IMR-90 (cell line): ENCODE measurements at regions not wholly inside any gene's neighbourhood (a gene's known extent, or its start where the extent isn't known, plus 50 kb on each side); places are given as distances from the start of the nearest gene placed in this dataset.

ENCODE experiments used
- ATAC-seq: fragments of 200-7000 bp; cut with Tn5 transposase; 2 replicates; pipeline ENCODE4 v1.9.1; 2020; ENCODE audit warnings: low read depth, mild to moderate bottlenecking, moderate library complexity
- BruUV-seq: library from RNA; stranded (reverse); fragments of 400-500 nt; replicated peaks from 2 replicates; lab custom pipeline; 2021; lab: Mats Ljungman, UMichigan
- CTCF ChIA-PET: fragments of 300-600 bp; formaldehyde crosslinking; extraction: SDS; loops from one replicate; lab custom pipeline; 2021; ENCODE audit warnings: antibody characterized with exemption; lab: Yijun Ruan, JAX
- POLR2A ChIA-PET: fragments of 300-600 bp; sonication (Branson Sonifier 250); formaldehyde crosslinking; loops from one replicate; lab custom pipeline; 2022; ENCODE audit warnings: antibody characterized with exemption; ENCODE audit not compliant: unreplicated experiment; lab: Charles Lee
- DNase-seq: peaks from one replicate; pipeline ENCODE4 v3.0.0; 2013
- H2AFZ ChIP-seq: replicated peaks from 2 replicates; pipeline ENCODE3; 2013; ENCODE audit warnings: low read length, mild to moderate bottlenecking; ENCODE audit not compliant: poor library complexity
- H2AK5ac ChIP-seq: 2 replicates; pipeline ENCODE4 v1.6.1; 2013; ENCODE audit warnings: low read depth, low read length, inconsistent platforms
- H2AK9ac ChIP-seq: replicated peaks from 2 replicates; pipeline ENCODE3; 2013; ENCODE audit warnings: mild to moderate bottlenecking, low read depth, low read length, moderate library complexity; ENCODE audit not compliant: poor library complexity
- H2BK120ac ChIP-seq: 2 replicates; pipeline ENCODE4 v1.6.1; 2013; ENCODE audit warnings: low read depth, low read length, inconsistent platforms
- H2BK15ac ChIP-seq: 3 replicates; pipeline ENCODE4 v1.6.1; 2013; ENCODE audit warnings: low read depth, low read length, inconsistent platforms
- H2BK20ac ChIP-seq: 2 replicates; pipeline ENCODE4 v1.6.1; 2013; ENCODE audit warnings: low read depth, mild to moderate bottlenecking, inconsistent platforms, low read length, moderate library complexity
- H2BK5ac ChIP-seq: 2 replicates; pipeline ENCODE4 v1.6.1; 2013; ENCODE audit warnings: mild to moderate bottlenecking, low read depth, low read length, inconsistent platforms; ENCODE audit not compliant: poor library complexity, severe bottlenecking
- H3K14ac ChIP-seq: replicated peaks from 2 replicates; pipeline ENCODE4 v1.6.1; 2013; ENCODE audit warnings: low read depth, low read length, inconsistent platforms
- H3K18ac ChIP-seq: 2 replicates; pipeline ENCODE4 v1.6.1; 2013; ENCODE audit warnings: low read depth, low read length, control low read depth
- H3K23ac ChIP-seq: 2 replicates; pipeline ENCODE4 v1.6.1; 2013; ENCODE audit warnings: low read depth, low read length, inconsistent platforms
- H3K27ac ChIP-seq: 2 replicates; pipeline ENCODE4 v1.5.1; 2013; ENCODE audit warnings: mild to moderate bottlenecking, control low read depth, low read length; ENCODE audit not compliant: insufficient read depth
- H3K27me3 ChIP-seq: 2 replicates; pipeline ENCODE4 v1.6.1; 2013; ENCODE audit warnings: low read length; ENCODE audit not compliant: control insufficient read depth, insufficient read depth
- H3K36me3 ChIP-seq: 2 replicates; pipeline ENCODE4 v1.6.1; 2013; ENCODE audit warnings: low read length, mixed read lengths; ENCODE audit not compliant: control insufficient read depth, insufficient read depth
- H3K4ac ChIP-seq: 2 replicates; pipeline ENCODE4 v1.6.1; 2013; ENCODE audit warnings: low read depth, low read length, inconsistent platforms
- H3K4me1 ChIP-seq: 2 replicates; pipeline ENCODE4 v1.6.1; 2013; ENCODE audit warnings: low read length, mixed read lengths; ENCODE audit not compliant: control insufficient read depth, insufficient read depth
- H3K4me2 ChIP-seq: 2 replicates; pipeline ENCODE4 v1.6.1; 2013; ENCODE audit warnings: low read depth, mild to moderate bottlenecking, control low read depth, low read length, moderate library complexity
- H3K4me3 ChIP-seq: 2 replicates; pipeline ENCODE4 v1.5.1; 2013; ENCODE audit warnings: low read depth, mild to moderate bottlenecking, control low read depth, low read length, moderate library complexity; ENCODE audit not compliant: insufficient read depth
- H3K56ac ChIP-seq: 2 replicates; pipeline ENCODE4 v1.6.1; 2013; ENCODE audit warnings: low read length, inconsistent platforms; ENCODE audit not compliant: insufficient read depth; ENCODE audit errors: extremely low read depth
- H3K79me1 ChIP-seq, 2 experiments: 2 replicates each; pipeline ENCODE4 v1.6.1; 2013; ENCODE audit warnings: low read length in 2 of 2, inconsistent platforms in 1 of 2, low read depth in 1 of 2
- H3K9ac ChIP-seq: 2 replicates; pipeline ENCODE4 v1.6.1; 2013; ENCODE audit warnings: low read depth, low read length, control low read depth
- H3K9me1 ChIP-seq: 2 replicates; pipeline ENCODE4 v1.6.1; 2013; ENCODE audit warnings: low read length, inconsistent platforms; ENCODE audit not compliant: insufficient read depth
- H3K9me3 ChIP-seq: 2 replicates; pipeline ENCODE4 v1.6.1; 2013; ENCODE audit warnings: low read length; ENCODE audit not compliant: control insufficient read depth, insufficient read depth
- H4K20me1 ChIP-seq: 2 replicates; pipeline ENCODE4 v1.6.1; 2013; ENCODE audit warnings: low read length, inconsistent platforms; ENCODE audit not compliant: insufficient read depth
- H4K5ac ChIP-seq: 2 replicates; pipeline ENCODE4 v1.6.1; 2013; ENCODE audit warnings: mild to moderate bottlenecking, low read depth, low read length, control low read depth
- H4K8ac ChIP-seq, 2 experiments: 2 replicates each; pipeline ENCODE4 v1.6.1; 2013; ENCODE audit warnings: low read depth in 2 of 2, low read length in 2 of 2, control low read depth in 1 of 2, inconsistent platforms in 1 of 2
- H4K91ac ChIP-seq: 2 replicates; pipeline ENCODE4 v1.6.1; 2013; ENCODE audit warnings: low read depth, low read length, inconsistent platforms; ENCODE audit not compliant: insufficient read depth
- BHLHE40 ChIP-seq: fragments of 150-350 bp; IDR thresholded peaks from 2 replicates; pipeline ENCODE4 v1.6.1; 2016; ENCODE audit warnings: mild to moderate bottlenecking, low read depth, low read length
- CHD1 ChIP-seq: IDR thresholded peaks from 2 replicates; pipeline ENCODE4 v1.6.1; 2012; ENCODE audit warnings: low read depth, low read length, improper control_type of control experiment
- CTCF ChIP-seq: conservative IDR thresholded peaks from 2 replicates; pipeline ENCODE4 v1.5.1; 2012; ENCODE audit warnings: mild to moderate bottlenecking, low read depth, low read length, improper control_type of control experiment
- FOS ChIP-seq: fragments of 150-350 bp; IDR thresholded peaks from 2 replicates; pipeline ENCODE4 v1.6.1; 2016; ENCODE audit warnings: low read depth, low read length
- MAFK ChIP-seq: IDR thresholded peaks from 2 replicates; pipeline ENCODE4 v1.6.1; 2012; ENCODE audit warnings: low read depth, low read length, improper control_type of control experiment
- MAZ ChIP-seq: IDR thresholded peaks from 2 replicates; pipeline ENCODE4 v1.6.1; 2012; ENCODE audit warnings: low read depth, mild to moderate bottlenecking, low read length, improper control_type of control experiment, moderate library complexity, borderline replicate concordance
- MXI1 ChIP-seq: IDR thresholded peaks from 2 replicates; pipeline ENCODE4 v1.6.1; 2012; ENCODE audit warnings: low read depth, mild to moderate bottlenecking, low read length, moderate library complexity, borderline replicate concordance
- POLR2A ChIP-seq: IDR thresholded peaks from 2 replicates; pipeline ENCODE4 v1.6.1; 2012; ENCODE audit warnings: mild to moderate bottlenecking, low read depth, low read length
- RAD21 ChIP-seq: IDR thresholded peaks from 2 replicates; pipeline ENCODE4 v1.6.1; 2012; ENCODE audit warnings: low read length, improper control_type of control experiment
- RCOR1 ChIP-seq: IDR thresholded peaks from 2 replicates; pipeline ENCODE4 v1.6.1; 2012; ENCODE audit warnings: mild to moderate bottlenecking, low read length, improper control_type of control experiment; ENCODE audit not compliant: insufficient replicate concordance
- RFX5 ChIP-seq: IDR thresholded peaks from 2 replicates; pipeline ENCODE4 v1.8.0; 2012; ENCODE audit warnings: low read depth, mild to moderate bottlenecking, low read length, moderate library complexity
- SMC3 ChIP-seq: fragments of 150-350 bp; IDR thresholded peaks from 2 replicates; pipeline ENCODE4 v1.6.1; 2016; ENCODE audit warnings: low read depth, mild to moderate bottlenecking, antibody characterized with exemption, low read length, moderate library complexity
- WGBS, 2 experiments: methylation state at CpG; one replicate each; pipeline versions ENCODE4 v1.1.5 to v1.1.7; 2013; ENCODE audit warnings: missing lambda C conversion rate in 2 of 2; ENCODE audit not compliant: insufficient read length in 1 of 2; ENCODE audit errors: extremely low coverage in 2 of 2; 5-methylcytosine and 5-hydroxymethylcytosine counted together
- dilution Hi-C: fragments of 300-500 bp; cut with HindIII; formaldehyde crosslinking; loops from one replicate; pipeline ENCODE4 v1.14.3; 2018; ENCODE audit warnings: low sequenced_read_pairs; ENCODE audit not compliant: unreplicated experiment
- in situ Hi-C: fragments of 300-500 bp; cut with MboI; formaldehyde crosslinking; loops from 3 replicates; pipeline ENCODE4 v1.14.3; 2019; ENCODE audit warnings: low sequenced_read_pairs, inconsistent platforms, mixed read lengths
- intact Hi-C: fragments of 100-400 bp; cut with micrococcal nuclease; formaldehyde crosslinking; loops from 2 replicates; pipeline ENCODE4 v1.10.0; 2022
- TF ChIP-seq, protein P1 (sequence below): fragments of 150-350 bp; IDR thresholded peaks from 2 replicates; pipeline ENCODE4 v1.6.1; 2017; ENCODE audit warnings: mild to moderate bottlenecking, antibody characterized with exemption, low read length, low read depth
- TF ChIP-seq, protein P2 (sequence below): fragments of 150-350 bp; IDR thresholded peaks from 2 replicates; pipeline ENCODE4 v1.6.1; 2016; ENCODE audit warnings: low read depth, mild to moderate bottlenecking, low read length, moderate library complexity, borderline replicate concordance

DNA sequence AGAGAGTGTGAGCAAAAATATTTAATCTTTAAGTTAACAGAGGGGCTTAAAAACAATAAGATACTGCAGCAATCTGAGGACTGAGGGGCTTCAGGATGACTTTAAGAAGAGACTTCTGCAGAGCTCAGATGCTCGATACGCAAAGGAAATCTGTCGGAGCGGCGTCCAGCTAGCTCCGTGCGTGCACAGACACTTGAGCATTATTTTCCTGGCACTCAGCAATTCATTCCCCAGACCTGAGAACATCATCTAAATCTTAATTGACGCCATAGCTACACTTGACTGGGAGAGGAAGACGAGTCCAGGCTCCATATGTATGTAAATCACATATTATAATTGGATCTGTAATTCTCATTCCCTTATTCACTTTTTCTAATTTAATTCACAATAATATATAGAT, 228.2 kb downstream of the SOD2 start:
- ATAC-seq (no peak), DNase-seq (no peak)
- 78% methylated on average over 5 of the region's 9 CpGs; no CpG with 5 or more reads in 1 of the 2 experiments for WGBS, 2 experiments
- H3K9me1 ChIP-seq, result no peaks in the 10 kb centered on the region
- H4K20me1 ChIP-seq, result no peaks in the 10 kb centered on the region
- H3K27ac ChIP-seq, result no peak overlapping the region
- H2AK9ac ChIP-seq, result no peak overlapping the region
- no peaks in the 10 kb centered on the region for H3K79me1 ChIP-seq
- H2AK5ac ChIP-seq, result no peak overlapping the region
- H2AFZ ChIP-seq, result no peak overlapping the region
- H3K9me3 ChIP-seq, result no peaks in the 10 kb centered on the region
- no peak overlapping the region for H2BK15ac ChIP-seq
- ChIA-PET CTCF (interaction anchor here (0.5 kb wide), 1 partner anchor 51 kb away, joined by 3 read pairs; no protein-coding TSS in a partner anchor), POLR2A (no interaction called here)
- H3K14ac ChIP-seq, result no peak overlapping the region
- in situ Hi-C loops, result no loop called here
- dilution Hi-C loops, result no loop called here
- no peak overlapping the region for H3K56ac ChIP-seq
- no peak overlapping the region for H3K4me2 ChIP-seq
- H3K4me3 ChIP-seq, result no peak overlapping the region
- no peak overlapping the region for H2BK120ac ChIP-seq
- H3K4me1 ChIP-seq, result no peaks in the 10 kb centered on the region
- H3K23ac ChIP-seq, result no peak overlapping the region
- H3K4ac ChIP-seq, result no peak overlapping the region
- intact Hi-C loops, result loop anchor here (1.0 kb wide), 1 partner anchor 21 kb away; no protein-coding TSS in a partner anchor
- no peak overlapping the region for H2BK5ac ChIP-seq
- no peaks in the 10 kb centered on the region for H3K36me3 ChIP-seq
- H2BK20ac ChIP-seq, result no peak overlapping the region
- H3K18ac ChIP-seq, result no peak overlapping the region
- no peak overlapping the region for H4K5ac ChIP-seq
- H4K8ac ChIP-seq, result no peak overlapping the region
- no peaks in the 10 kb centered on the region for H3K27me3 ChIP-seq
- no peak overlapping the region for H4K91ac ChIP-seq
- no peak overlapping the region for H3K9ac ChIP-seq
- BruUV-seq, result no TSS peak
- TF ChIP-seq MAZ, result no peak
- TF ChIP-seq MXI1, result no peak
- TF ChIP-seq SMC3, result no peak
- TF ChIP-seq CHD1, result no peak
- no peak for TF ChIP-seq FOS
- TF ChIP-seq BHLHE40, result no peak
- TF ChIP-seq, protein P1, sequence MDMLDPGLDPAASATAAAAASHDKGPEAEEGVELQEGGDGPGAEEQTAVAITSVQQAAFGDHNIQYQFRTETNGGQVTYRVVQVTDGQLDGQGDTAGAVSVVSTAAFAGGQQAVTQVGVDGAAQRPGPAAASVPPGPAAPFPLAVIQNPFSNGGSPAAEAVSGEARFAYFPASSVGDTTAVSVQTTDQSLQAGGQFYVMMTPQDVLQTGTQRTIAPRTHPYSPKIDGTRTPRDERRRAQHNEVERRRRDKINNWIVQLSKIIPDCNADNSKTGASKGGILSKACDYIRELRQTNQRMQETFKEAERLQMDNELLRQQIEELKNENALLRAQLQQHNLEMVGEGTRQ, result no peak
- no peak for TF ChIP-seq RAD21
- TF ChIP-seq, protein P2, sequence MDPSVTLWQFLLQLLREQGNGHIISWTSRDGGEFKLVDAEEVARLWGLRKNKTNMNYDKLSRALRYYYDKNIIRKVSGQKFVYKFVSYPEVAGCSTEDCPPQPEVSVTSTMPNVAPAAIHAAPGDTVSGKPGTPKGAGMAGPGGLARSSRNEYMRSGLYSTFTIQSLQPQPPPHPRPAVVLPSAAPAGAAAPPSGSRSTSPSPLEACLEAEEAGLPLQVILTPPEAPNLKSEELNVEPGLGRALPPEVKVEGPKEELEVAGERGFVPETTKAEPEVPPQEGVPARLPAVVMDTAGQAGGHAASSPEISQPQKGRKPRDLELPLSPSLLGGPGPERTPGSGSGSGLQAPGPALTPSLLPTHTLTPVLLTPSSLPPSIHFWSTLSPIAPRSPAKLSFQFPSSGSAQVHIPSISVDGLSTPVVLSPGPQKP, result no peak
- TF ChIP-seq POLR2A, result no peak
- no peak for TF ChIP-seq CTCF
- no peak for TF ChIP-seq RFX5
- TF ChIP-seq RCOR1, result no peak
- no peak for TF ChIP-seq MAFK
